ENCODE measurements at regions not wholly inside any gene's neighbourhood (a gene's known extent, or its start where the extent isn't known, plus 50 kb on each side); places are given as distances from the start of the nearest gene placed in this dataset.

DNA sequence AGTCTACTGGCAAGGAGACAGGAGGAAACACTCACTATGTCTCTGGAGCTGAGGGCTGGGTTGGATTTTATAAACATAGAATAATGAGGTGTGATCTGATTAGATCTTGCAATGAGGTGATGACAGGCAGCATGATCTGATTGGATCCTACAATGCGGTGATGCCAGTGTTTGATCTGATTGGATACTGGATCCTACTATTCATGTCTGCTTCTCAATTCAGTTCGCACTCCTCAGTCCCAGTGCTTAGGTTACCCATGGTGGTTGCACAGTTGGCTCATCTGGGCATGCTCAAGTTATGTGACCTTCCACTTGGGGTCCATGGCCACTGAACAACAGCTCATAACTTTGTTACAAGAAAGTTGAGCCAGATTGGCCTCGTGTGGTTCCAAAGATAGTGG lies 469.5 kb downstream of the TSHZ3 start:
- no peaks in the 10 kb centered on the region for H3K36me3 Mint-ChIP-seq (ENCODE audit: insufficient read depth, unreplicated experiment)
- peaks cover 28% of the 10 kb centered on the region for H3K9me3 Mint-ChIP-seq (ENCODE audit: unreplicated experiment)
- POLR2A ChIA-PET, result no interaction called here
- H3K27ac Mint-ChIP-seq (ENCODE audit: low read depth, unreplicated experiment), result no peak overlapping the region
- TF ChIP-seq, protein P1, sequence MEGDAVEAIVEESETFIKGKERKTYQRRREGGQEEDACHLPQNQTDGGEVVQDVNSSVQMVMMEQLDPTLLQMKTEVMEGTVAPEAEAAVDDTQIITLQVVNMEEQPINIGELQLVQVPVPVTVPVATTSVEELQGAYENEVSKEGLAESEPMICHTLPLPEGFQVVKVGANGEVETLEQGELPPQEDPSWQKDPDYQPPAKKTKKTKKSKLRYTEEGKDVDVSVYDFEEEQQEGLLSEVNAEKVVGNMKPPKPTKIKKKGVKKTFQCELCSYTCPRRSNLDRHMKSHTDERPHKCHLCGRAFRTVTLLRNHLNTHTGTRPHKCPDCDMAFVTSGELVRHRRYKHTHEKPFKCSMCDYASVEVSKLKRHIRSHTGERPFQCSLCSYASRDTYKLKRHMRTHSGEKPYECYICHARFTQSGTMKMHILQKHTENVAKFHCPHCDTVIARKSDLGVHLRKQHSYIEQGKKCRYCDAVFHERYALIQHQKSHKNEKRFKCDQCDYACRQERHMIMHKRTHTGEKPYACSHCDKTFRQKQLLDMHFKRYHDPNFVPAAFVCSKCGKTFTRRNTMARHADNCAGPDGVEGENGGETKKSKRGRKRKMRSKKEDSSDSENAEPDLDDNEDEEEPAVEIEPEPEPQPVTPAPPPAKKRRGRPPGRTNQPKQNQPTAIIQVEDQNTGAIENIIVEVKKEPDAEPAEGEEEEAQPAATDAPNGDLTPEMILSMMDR (IDR thresholded peaks at IDR 0.05; ENCODE audit: unreplicated experiment), result no peak
- no peaks in the 10 kb centered on the region for H3K27me3 Mint-ChIP-seq (ENCODE audit: insufficient read depth, unreplicated experiment)
- H3K4me3 Mint-ChIP-seq (ENCODE audit: unreplicated experiment), result no peak overlapping the region
- DNase-seq (ENCODE audit: unreplicated experiment), result no peak
- no TSS peak for BruUV-seq (replicated peaks)
- CTCF ChIA-PET, result no interaction called here
- intact Hi-C loops (cut with micrococcal nuclease), result no loop called here
- no peaks in the 10 kb centered on the region for H3K4me1 Mint-ChIP-seq (ENCODE audit: insufficient read depth, unreplicated experiment)

DNA sequence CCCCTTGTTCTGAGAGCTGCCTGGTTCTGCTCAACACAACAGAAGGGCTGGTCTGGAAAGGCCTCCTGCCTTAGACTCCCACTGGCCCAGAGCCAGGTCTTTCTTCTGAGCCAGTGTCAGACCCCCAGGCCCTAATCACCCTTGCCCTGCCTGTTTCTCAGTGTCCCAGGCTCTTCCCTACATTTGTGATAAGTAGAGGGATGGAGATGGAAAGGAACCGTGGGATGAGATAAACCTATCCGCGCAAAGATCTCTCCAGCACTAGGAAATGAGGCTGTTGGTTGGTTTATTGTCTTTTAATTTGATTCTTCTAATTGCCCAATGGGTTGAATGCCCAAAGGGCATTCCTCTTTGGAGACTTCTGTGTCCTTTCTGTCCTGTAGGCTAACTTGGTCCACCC lies 470.0 kb downstream of the TSHZ3 start:
- Mint-ChIP-seq H3K4me3 (ENCODE audit: unreplicated experiment) (no peak overlapping the region), H3K9me3 (ENCODE audit: unreplicated experiment) (peaks cover 28% of the 10 kb centered on the region), H3K27ac (ENCODE audit: low read depth, unreplicated experiment) (no peak overlapping the region), H3K27me3 (ENCODE audit: insufficient read depth, unreplicated experiment) (no peaks in the 10 kb centered on the region), H3K4me1 (ENCODE audit: insufficient read depth, unreplicated experiment) (no peaks in the 10 kb centered on the region), H3K36me3 (ENCODE audit: insufficient read depth, unreplicated experiment) (no peaks in the 10 kb centered on the region)
- ChIA-PET CTCF (no interaction called here), POLR2A (no interaction called here)
- no peak for DNase-seq (ENCODE audit: unreplicated experiment)
- TF ChIP-seq, protein P1 (IDR thresholded peaks at IDR 0.05; ENCODE audit: unreplicated experiment), result no peak
- intact Hi-C loops (cut with micrococcal nuclease), result no loop called here
- no TSS peak for BruUV-seq (replicated peaks)

DNA sequence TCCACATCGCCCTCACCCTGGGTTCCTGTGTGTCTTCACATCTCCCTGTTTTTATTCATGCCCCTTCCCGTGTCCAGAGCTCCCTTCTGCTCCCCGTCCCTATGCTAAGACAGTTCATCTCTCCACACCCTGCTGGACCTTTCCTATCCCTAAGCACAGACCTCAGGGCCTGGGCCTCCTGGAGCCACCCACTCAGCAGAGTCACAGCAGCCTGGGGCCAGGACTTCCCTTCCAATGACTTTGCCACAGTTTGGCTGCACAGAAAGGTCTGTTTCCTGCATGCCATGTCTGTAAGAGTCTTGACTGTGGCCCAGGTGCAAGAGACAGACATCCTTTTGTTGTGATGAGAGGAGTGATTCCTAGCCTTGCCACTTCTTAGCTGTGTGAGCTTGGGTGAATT lies 470.7 kb downstream of the TSHZ3 start:
- H3K9me3 Mint-ChIP-seq (ENCODE audit: unreplicated experiment), result peaks cover 28% of the 10 kb centered on the region
- no TSS peak for BruUV-seq (replicated peaks)

DNA sequence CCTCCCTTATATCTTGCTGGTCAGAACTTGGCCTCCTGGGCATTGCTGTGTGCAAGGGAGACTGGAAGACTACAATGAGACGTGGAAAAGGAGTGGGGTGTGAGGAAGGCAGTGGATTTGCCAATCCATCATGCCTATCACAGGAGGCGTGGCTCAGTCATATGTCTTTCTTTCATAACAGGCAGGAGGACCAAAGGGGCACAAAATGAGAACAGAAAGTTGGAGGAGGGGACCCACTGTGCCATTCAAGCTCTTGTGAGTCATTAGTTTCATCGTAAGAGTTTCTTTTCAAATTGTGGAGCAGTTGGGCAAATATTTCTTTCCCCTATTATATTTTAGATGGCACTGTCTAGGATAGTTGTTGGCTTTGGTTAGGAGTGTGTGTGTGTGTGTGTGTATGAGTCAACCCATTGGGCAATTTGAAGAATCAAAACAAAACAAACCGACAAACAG lies 471.5 kb downstream of the TSHZ3 start:
- no peaks in the 10 kb centered on the region for H3K36me3 Mint-ChIP-seq (ENCODE audit: insufficient read depth, unreplicated experiment)
- ChIA-PET POLR2A (interaction anchor here (0.6 kb wide), 1 partner anchor 30 kb away, joined by 3 read pairs; no protein-coding TSS in a partner anchor), CTCF (no interaction called here)
- H3K4me3 Mint-ChIP-seq (ENCODE audit: unreplicated experiment), result no peak overlapping the region
- DNase-seq (ENCODE audit: unreplicated experiment), result no peak
- H3K4me1 Mint-ChIP-seq (ENCODE audit: insufficient read depth, unreplicated experiment), result no peaks in the 10 kb centered on the region
- H3K27me3 Mint-ChIP-seq (ENCODE audit: insufficient read depth, unreplicated experiment), result no peaks in the 10 kb centered on the region
- peaks cover 32% of the 10 kb centered on the region for H3K9me3 Mint-ChIP-seq (ENCODE audit: unreplicated experiment)
- intact Hi-C loops (cut with micrococcal nuclease), result no loop called here
- BruUV-seq (replicated peaks), result no TSS peak
- no peak overlapping the region for H3K27ac Mint-ChIP-seq (ENCODE audit: low read depth, unreplicated experiment)
- TF ChIP-seq, protein P1 (IDR thresholded peaks at IDR 0.05; ENCODE audit: unreplicated experiment), result no peak

More for the DNA sequence above, 470.7 kb downstream of the TSHZ3 start:
- intact Hi-C loops (cut with micrococcal nuclease), result no loop called here
- H3K4me3 Mint-ChIP-seq (ENCODE audit: unreplicated experiment), result no peak overlapping the region
- no peaks in the 10 kb centered on the region for H3K27me3 Mint-ChIP-seq (ENCODE audit: insufficient read depth, unreplicated experiment)
- ChIA-PET POLR2A (no interaction called here), CTCF (no interaction called here)
- H3K4me1 Mint-ChIP-seq (ENCODE audit: insufficient read depth, unreplicated experiment), result no peaks in the 10 kb centered on the region
- TF ChIP-seq, protein P1 (IDR thresholded peaks at IDR 0.05; ENCODE audit: unreplicated experiment), result no peak
- no peak for DNase-seq (ENCODE audit: unreplicated experiment)
- no peak overlapping the region for H3K27ac Mint-ChIP-seq (ENCODE audit: low read depth, unreplicated experiment)
- H3K36me3 Mint-ChIP-seq (ENCODE audit: insufficient read depth, unreplicated experiment), result no peaks in the 10 kb centered on the region
